Suprapubic skin (tissue), 4 donors: ENCODE measurements at regions not wholly inside any gene's neighbourhood (a gene's known extent, or its start where the extent isn't known, plus 50 kb on each side); places are given as distances from the start of the nearest gene placed in this dataset.
"Not testable (repeated sequence)": the region's sequence is repeated elsewhere in the genome, so short reads cannot be mapped to it uniquely, and the experiment has no call there.

Experiments used
- DNase-seq, 2 donors: peaks; one replicate each; pipeline ENCODE4 v3.0.0-alpha.2; 2019; ENCODE audit warnings: low spot score in 2 of 2
- H3K27ac ChIP-seq: fragments of 200-600 bp; sonication (generic); one replicate; pipeline ENCODE4 v1.5.1; 2019
- H3K27me3 ChIP-seq: fragments of 200-600 bp; sonication (generic); one replicate; pipeline ENCODE4 v1.5.1; 2019
- H3K36me3 ChIP-seq: fragments of 200-600 bp; sonication (generic); one replicate; pipeline ENCODE4 v1.5.1; 2019
- H3K4me1 ChIP-seq: fragments of 200-600 bp; sonication (generic); one replicate; pipeline ENCODE4 v1.5.1; 2019
- H3K4me3 ChIP-seq: fragments of 200-600 bp; sonication (generic); one replicate; pipeline ENCODE4 v1.5.1; 2019; ENCODE audit warnings: mild to moderate bottlenecking
- H3K9me3 ChIP-seq: fragments of 200-600 bp; sonication (generic); one replicate; pipeline ENCODE4 v1.5.1; 2019
- CTCF ChIP-seq, 2 donors: fragments of 200-600 bp in 1 of 2; fragments of 450-650 bp in 1 of 2; sonication (generic) in 1 of 2; IDR thresholded peaks; one replicate each; pipeline ENCODE4 v1.5.1; 2016 to 2019; ENCODE audit warnings: antibody characterized with exemption in 2 of 2, mild to moderate bottlenecking in 1 of 2, moderate library complexity in 1 of 2
- EP300 ChIP-seq: sonication (generic); formaldehyde crosslinking; IDR thresholded peaks from one replicate; pipeline ENCODE4 v1.6.1; 2017; ENCODE audit warnings: antibody characterized with exemption
- POLR2A ChIP-seq, 2 donors: fragments of 450-650 bp; IDR thresholded peaks; one replicate each; pipeline ENCODE4 v1.6.1; 2017; ENCODE audit warnings: antibody characterized with exemption in 2 of 2, mild to moderate bottlenecking in 2 of 2, moderate library complexity in 2 of 2
- POLR2AphosphoS5 ChIP-seq, 3 donors: sonication (generic); formaldehyde crosslinking; IDR thresholded peaks; one replicate each; pipeline ENCODE4 v1.6.1; 2017; ENCODE audit warnings: antibody characterized with exemption in 3 of 3
- WGBS: methylation state at CpG from one replicate; pipeline ENCODE4 v1.1.5; 2018; 5-methylcytosine and 5-hydroxymethylcytosine counted together

DNA sequence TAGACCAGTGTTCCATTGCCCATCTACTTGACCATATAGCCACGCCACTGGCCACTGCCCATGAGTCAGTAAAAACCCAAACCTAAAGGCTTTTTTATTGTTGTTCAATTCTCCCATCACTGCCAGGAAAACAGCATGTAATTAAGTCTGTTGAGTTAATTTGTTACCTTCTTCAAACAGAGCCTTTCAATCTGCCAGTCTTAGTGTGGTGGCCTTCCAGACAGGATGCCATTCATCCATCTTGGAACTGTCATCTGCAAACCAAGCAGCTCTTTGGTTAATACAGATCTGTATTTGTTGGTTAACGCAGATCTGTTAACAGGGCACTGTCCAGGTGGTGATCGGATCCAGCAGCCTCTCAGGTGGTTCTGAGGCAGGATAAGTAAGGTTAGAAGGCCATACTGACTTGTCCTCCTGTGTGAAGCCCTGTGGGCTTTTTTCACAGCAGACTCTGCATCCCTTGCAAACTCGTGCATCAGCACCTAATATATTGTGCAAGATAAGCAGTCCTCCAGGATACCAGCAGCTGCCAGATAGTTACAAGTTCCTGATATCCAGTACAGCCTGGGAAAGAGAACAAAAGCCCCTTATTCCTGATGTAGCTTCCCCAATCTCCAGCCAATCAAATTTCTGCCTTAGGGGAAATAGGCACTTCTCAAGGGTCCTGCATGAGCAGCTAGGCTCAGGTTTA is 59.1 kb upstream of the DHRS4 start:
- no peaks in the 10 kb centered on the region for H3K36me3 ChIP-seq

DNA sequence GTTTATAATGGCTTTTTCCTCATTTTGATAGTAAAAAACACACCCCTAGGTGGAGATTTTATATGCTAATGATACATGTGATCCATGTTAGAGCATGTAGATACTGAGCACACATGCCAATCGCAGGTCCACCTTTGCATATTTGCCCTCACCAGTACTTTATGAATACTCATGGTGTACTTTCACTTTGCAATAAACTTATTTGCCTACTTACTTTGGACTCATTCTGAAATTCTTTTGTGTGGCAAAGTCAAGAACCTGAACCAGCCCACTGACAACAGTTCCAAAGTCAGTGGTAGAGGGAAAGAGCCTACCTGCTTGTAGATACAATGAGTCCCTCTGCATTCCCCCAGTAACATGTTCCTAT is 58.5 kb upstream of the DHRS4 start:
- H3K27me3 ChIP-seq = no peaks in the 10 kb centered on the region
- no peaks in the 10 kb centered on the region for H3K36me3 ChIP-seq
- H3K27ac ChIP-seq = no peak overlapping the region
- no peak overlapping the region for H3K4me3 ChIP-seq
- no peaks in the 10 kb centered on the region for H3K4me1 ChIP-seq
- WGBS = 57% methylated on average over 1 of the region's 1 CpG
- no peaks in the 10 kb centered on the region for H3K9me3 ChIP-seq
- no peak for DNase-seq
- TF ChIP-seq CTCF (IDR thresholded peaks at IDR 0.05) (no peak), EP300 (no peak), POLR2A (IDR thresholded peaks at IDR 0.05) (no peak), POLR2AphosphoS5 (IDR thresholded peaks at IDR 0.05) (no peak)

More for the DNA sequence above, 59.1 kb upstream of the DHRS4 start:
- H3K4me3 ChIP-seq = no peak overlapping the region
- H3K9me3 ChIP-seq = no peaks in the 10 kb centered on the region
- TF ChIP-seq EP300 (no peak), POLR2A (IDR thresholded peaks at IDR 0.05) (no peak), CTCF (IDR thresholded peaks at IDR 0.05) (no peak), POLR2AphosphoS5 (IDR thresholded peaks at IDR 0.05) (no peak)
- no peak for DNase-seq
- WGBS = 80% methylated on average over 4 of the region's 4 CpGs
- H3K27me3 ChIP-seq = no peaks in the 10 kb centered on the region
- H3K27ac ChIP-seq = no peak overlapping the region
- no peaks in the 10 kb centered on the region for H3K4me1 ChIP-seq

GRCh38 chr14:23895480-23895879 is 58.1 kb upstream of the DHRS4 start:
- TF ChIP-seq EP300 (no peak), POLR2AphosphoS5 (IDR thresholded peaks at IDR 0.05) (no peak), POLR2A (IDR thresholded peaks at IDR 0.05) (no peak), CTCF (IDR thresholded peaks at IDR 0.05) (no peak)
- Histone ChIP-seq H3K27ac (no peak overlapping the region), H3K4me1 (no peaks in the 10 kb centered on the region), H3K4me3 (no peak overlapping the region), H3K27me3 (no peaks in the 10 kb centered on the region), H3K9me3 (no peaks in the 10 kb centered on the region), H3K36me3 (no peaks in the 10 kb centered on the region)
- no peak for DNase-seq
- 40% methylated on average over 3 of the region's 3 CpGs for WGBS

- H3K27me3 ChIP-seq = no peaks in the 10 kb centered on the region
- 62% methylated on average over 5 of the region's 5 CpGs for WGBS
- no peak for DNase-seq
- no peaks in the 10 kb centered on the region for H3K36me3 ChIP-seq
- no peaks in the 10 kb centered on the region for H3K9me3 ChIP-seq
- no peak overlapping the region for H3K27ac ChIP-seq
- no peaks in the 10 kb centered on the region for H3K4me1 ChIP-seq
- H3K4me3 ChIP-seq = no peak overlapping the region
- no peak for TF ChIP-seq EP300
- TF ChIP-seq POLR2AphosphoS5 (IDR thresholded peaks at IDR 0.05) = no peak
- no peak for TF ChIP-seq CTCF (IDR thresholded peaks at IDR 0.05)
- TF ChIP-seq POLR2A (IDR thresholded peaks at IDR 0.05) = no peak
Observed at GRCh38 chr14:23896609-23897153, 56.9 kb upstream of the DHRS4 start.

GRCh38 chr14:23897291-23897690 is 56.3 kb upstream of the DHRS4 start:
- H3K9me3 ChIP-seq, H3K27ac ChIP-seq, DNase-seq, H3K4me1 ChIP-seq, H3K36me3 ChIP-seq, H3K4me3 ChIP-seq, H3K27me3 ChIP-seq: not testable (repeated sequence)
- WGBS = 84% methylated on average over 2 of the region's 2 CpGs

GRCh38 chr14:23898359-23898758 is 55.2 kb upstream of the DHRS4 start:
- not testable (repeated sequence) for H3K4me3 ChIP-seq, H3K9me3 ChIP-seq, H3K27ac ChIP-seq, H3K4me1 ChIP-seq, H3K36me3 ChIP-seq, DNase-seq, H3K27me3 ChIP-seq
- 80% methylated on average over 1 of the region's 20 CpGs for WGBS
